AG09319 (cell line): ENCODE measurements at regions not wholly inside any gene's neighbourhood (a gene's known extent, or its start where the extent isn't known, plus 50 kb on each side); places are given as distances from the start of the nearest gene placed in this dataset.

ENCODE experiments used
- DNase-seq: peaks from one replicate; pipeline ENCODE4 v3.0.0-alpha.2; 2010; ENCODE audit warnings: low read depth; ENCODE audit errors: extremely low read depth
- TF ChIP-seq, protein P1 (sequence below): IDR thresholded peaks from 2 replicates; pipeline ENCODE4 v1.5.1; 2011; ENCODE audit warnings: low read depth, mild to moderate bottlenecking, inconsistent platforms, low read length, moderate library complexity

DNA sequence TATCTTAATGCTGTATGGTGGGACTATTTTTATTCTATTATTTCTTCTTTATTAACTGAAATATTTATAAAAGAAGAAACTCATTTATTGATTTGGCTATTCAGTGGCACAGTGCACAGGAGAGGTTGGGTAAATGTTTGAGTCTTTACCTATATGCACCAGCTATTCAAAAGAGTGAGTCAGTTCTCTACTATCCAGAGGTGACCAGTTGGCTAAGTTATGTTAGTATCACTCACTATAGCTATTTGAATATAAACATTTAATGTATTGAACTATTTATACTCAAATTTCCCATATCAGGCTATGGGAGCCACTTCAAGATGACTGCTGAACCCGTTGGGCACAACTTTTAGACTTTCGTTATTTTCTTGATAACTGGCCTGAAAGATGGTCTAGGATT lies 106.1 kb upstream of the VEGFC start:
- TF ChIP-seq, protein P1, sequence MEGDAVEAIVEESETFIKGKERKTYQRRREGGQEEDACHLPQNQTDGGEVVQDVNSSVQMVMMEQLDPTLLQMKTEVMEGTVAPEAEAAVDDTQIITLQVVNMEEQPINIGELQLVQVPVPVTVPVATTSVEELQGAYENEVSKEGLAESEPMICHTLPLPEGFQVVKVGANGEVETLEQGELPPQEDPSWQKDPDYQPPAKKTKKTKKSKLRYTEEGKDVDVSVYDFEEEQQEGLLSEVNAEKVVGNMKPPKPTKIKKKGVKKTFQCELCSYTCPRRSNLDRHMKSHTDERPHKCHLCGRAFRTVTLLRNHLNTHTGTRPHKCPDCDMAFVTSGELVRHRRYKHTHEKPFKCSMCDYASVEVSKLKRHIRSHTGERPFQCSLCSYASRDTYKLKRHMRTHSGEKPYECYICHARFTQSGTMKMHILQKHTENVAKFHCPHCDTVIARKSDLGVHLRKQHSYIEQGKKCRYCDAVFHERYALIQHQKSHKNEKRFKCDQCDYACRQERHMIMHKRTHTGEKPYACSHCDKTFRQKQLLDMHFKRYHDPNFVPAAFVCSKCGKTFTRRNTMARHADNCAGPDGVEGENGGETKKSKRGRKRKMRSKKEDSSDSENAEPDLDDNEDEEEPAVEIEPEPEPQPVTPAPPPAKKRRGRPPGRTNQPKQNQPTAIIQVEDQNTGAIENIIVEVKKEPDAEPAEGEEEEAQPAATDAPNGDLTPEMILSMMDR, result no peak
- DNase-seq, result no peak

DNA sequence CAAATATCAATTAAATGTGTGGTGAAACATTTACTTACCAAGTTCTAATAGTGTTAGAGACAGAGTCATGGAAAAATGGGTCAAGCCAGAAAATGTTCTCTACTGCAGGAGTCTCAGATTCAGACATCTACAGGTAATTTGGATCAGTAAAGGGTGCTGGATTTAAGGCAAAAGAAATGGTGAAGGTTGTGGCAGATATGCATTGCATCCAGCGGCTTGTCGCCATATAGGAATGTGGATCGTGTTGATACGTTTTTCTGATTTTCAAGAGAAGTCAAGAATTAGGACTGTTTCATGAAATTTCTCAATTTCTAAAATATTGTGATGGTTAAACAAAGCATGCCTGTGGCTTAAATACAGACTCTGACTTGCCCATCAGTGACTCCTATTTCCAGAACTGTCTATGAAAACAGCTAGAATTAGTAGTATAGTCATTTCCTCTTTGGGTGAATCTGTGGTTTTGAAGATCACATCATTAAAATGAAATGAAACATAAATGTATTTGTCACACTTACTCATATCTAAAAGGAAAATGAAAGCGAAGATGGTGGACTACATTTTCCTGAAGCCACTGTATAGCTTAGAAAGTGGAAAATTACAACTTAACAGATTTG lies 110.1 kb upstream of the VEGFC start:
- no peak for DNase-seq
- TF ChIP-seq, protein P1, result no peak

DNA sequence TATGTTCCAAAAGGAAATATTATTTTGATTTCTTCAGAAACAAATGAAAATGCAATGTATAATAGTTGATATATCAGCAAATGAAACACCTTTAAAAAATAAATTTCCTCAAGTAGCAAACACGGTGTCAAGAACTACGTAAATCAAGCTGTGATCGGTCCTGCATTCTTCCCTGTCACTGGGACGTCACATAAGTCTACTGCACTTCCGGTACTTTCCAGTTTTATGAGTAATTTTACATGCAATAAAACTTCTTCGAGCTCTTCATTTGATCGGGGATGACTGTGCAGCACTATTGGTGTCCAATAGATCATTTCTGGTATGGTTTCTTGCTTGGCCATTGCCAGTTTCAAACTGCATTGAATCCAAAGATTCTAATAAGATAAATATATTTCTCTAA lies 114.0 kb upstream of the VEGFC start:
- no peak for DNase-seq
- TF ChIP-seq, protein P1, result no peak

GRCh38 chr4:176910646-176911045 lies 117.9 kb upstream of the VEGFC start:
- TF ChIP-seq, protein P1, result no peak
- no peak for DNase-seq

GRCh38 chr4:176919631-176920030 lies 126.9 kb upstream of the VEGFC start:
- TF ChIP-seq, protein P1, result no peak
- DNase-seq, result no peak

DNA sequence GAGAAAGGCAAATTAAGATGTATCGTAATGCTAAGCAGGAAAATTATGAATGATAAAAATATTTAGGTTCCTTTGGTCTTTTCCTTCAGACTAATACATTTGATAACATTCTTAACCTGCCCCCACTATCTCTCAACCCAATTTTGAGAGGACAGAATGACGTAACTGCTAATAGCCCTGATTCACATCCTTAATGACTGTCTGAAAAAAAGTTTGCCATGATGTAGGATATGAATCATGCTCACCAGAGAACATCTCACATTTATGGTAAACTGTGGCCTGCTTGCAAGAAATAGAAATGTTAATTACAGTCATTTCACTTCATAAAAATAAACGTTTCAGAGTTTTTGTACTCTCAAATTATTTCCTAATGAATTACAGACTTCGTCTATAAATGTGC lies 128.0 kb upstream of the VEGFC start:
- TF ChIP-seq, protein P1, result no peak
- no peak for DNase-seq

- DNase-seq, result no peak
- TF ChIP-seq, protein P1, result no peak
These were observed 128.5 kb upstream of the VEGFC start for GRCh38 chr4:176921256-176921655.
